H1 (cell line): ENCODE measurements at regions not wholly inside any gene's neighbourhood (a gene's known extent, or its start where the extent isn't known, plus 50 kb on each side); places are given as distances from the start of the nearest gene placed in this dataset.

Experiments
- CTCF ChIA-PET: fragments of 300-600 bp; sonication (Branson Sonifier 250); formaldehyde crosslinking; loops from one replicate; lab custom pipeline; 2021; ENCODE audit not compliant: partially characterized antibody; lab: Charles Lee
- POLR2A ChIA-PET: fragments of 300-600 bp; sonication (Branson Sonifier 250); formaldehyde crosslinking; loops from one replicate; lab custom pipeline; 2021; ENCODE audit warnings: inconsistent platforms; ENCODE audit not compliant: partially characterized antibody; lab: Charles Lee
- DNase-seq, 2 experiments: peaks; one replicate each; pipeline versions ENCODE4 v3.0.0 to v3.0.0-alpha.2; 2010 to 2022; ENCODE audit warnings: low spot score in 2 of 2, low read depth in 1 of 2, mixed read lengths in 1 of 2
- FAIRE-seq: peaks from 2 replicates; lab custom pipeline; 2011; peaks lifted over from hg19 to GRCh38; lab: Jason Lieb, UNC
- H2AFZ ChIP-seq: 2 replicates; pipeline ENCODE4 v1.8.1; 2012; ENCODE audit warnings: low read length, inconsistent platforms
- H2AK5ac ChIP-seq: 2 replicates; pipeline ENCODE4 v1.6.1; 2013; ENCODE audit warnings: low read depth, low read length
- H2BK120ac ChIP-seq: replicated peaks from 2 replicates; pipeline ENCODE3; 2013; ENCODE audit warnings: low read depth, low read length, inconsistent platforms
- H2BK12ac ChIP-seq: 2 replicates; pipeline ENCODE4 v1.6.1; 2013; ENCODE audit warnings: low read depth, low read length
- H2BK15ac ChIP-seq: 2 replicates; pipeline ENCODE4 v1.6.1; 2013; ENCODE audit warnings: low read length
- H2BK20ac ChIP-seq: 2 replicates; pipeline ENCODE4 v1.6.1; 2013; ENCODE audit warnings: low read length
- H2BK5ac ChIP-seq: 2 replicates; pipeline ENCODE4 v1.6.1; 2013; ENCODE audit warnings: low read depth, low read length
- H3K14ac ChIP-seq: 2 replicates; pipeline ENCODE4 v1.6.1; 2013; ENCODE audit warnings: inconsistent platforms; ENCODE audit not compliant: insufficient read length
- H3K18ac ChIP-seq: 2 replicates; pipeline ENCODE4 v1.6.1; 2013; ENCODE audit warnings: low read length; ENCODE audit errors: extremely low read depth
- H3K23ac ChIP-seq: 2 replicates; pipeline ENCODE4 v1.6.1; 2013; ENCODE audit warnings: inconsistent platforms; ENCODE audit not compliant: insufficient read length
- H3K23me2 ChIP-seq: 2 replicates; pipeline ENCODE4 v1.6.1; 2013; ENCODE audit warnings: low read depth, low read length
- H3K27ac ChIP-seq: 2 replicates; pipeline ENCODE4 v1.6.1; 2011; ENCODE audit warnings: low read depth, low read length, inconsistent platforms
- H3K27me3 ChIP-seq, 4 experiments: replicated peaks in 1 of 4; 1 replicate in 1 of 4; 2 replicates in 3 of 4; pipeline versions ENCODE4 v1.6.1 to v1.8.1; 2011 to 2013; ENCODE audit warnings: low read length in 3 of 4, mild to moderate bottlenecking in 3 of 4, inconsistent platforms in 2 of 4, mixed read lengths in 2 of 4, moderate library complexity in 1 of 4; ENCODE audit not compliant: control insufficient read depth in 3 of 4, insufficient read depth in 3 of 4; ENCODE audit errors: extremely low read depth in 1 of 4
- H3K36me3 ChIP-seq, 4 experiments: 2 replicates each; pipeline versions ENCODE4 v1.6.1 to v1.8.1; 2011 to 2013; ENCODE audit warnings: mild to moderate bottlenecking in 4 of 4, low read length in 3 of 4, moderate library complexity in 2 of 4, control low read depth in 1 of 4, inconsistent platforms in 1 of 4; ENCODE audit not compliant: insufficient read depth in 4 of 4, control insufficient read depth in 2 of 4
- H3K4ac ChIP-seq: replicated peaks from 2 replicates; pipeline ENCODE3; 2013; ENCODE audit warnings: low read length, low read depth, mixed read lengths, inconsistent platforms; ENCODE audit not compliant: insufficient read length
- H3K4me1 ChIP-seq, 4 experiments: replicated peaks in 1 of 4; 1 replicate in 1 of 4; 2 replicates in 3 of 4; pipeline versions ENCODE4 v1.6.1 to v1.8.1; 2011 to 2013; ENCODE audit warnings: low read length in 3 of 4, inconsistent platforms in 2 of 4, mixed read lengths in 1 of 4; ENCODE audit not compliant: insufficient read depth in 4 of 4, control insufficient read depth in 3 of 4
- H3K4me2 ChIP-seq, 2 experiments: 2 replicates each; pipeline versions ENCODE4 v1.6.1 to v1.8.1; 2011 to 2013; ENCODE audit warnings: low read depth in 2 of 2, low read length in 2 of 2, control low read depth in 1 of 2, inconsistent platforms in 1 of 2, mild to moderate bottlenecking in 1 of 2; ENCODE audit not compliant: insufficient read depth in 1 of 2
- H3K4me3 ChIP-seq, 4 experiments: fragments of 200-600, 300-600 bp in 1 of 4; sonication (generic), shearing (Covaris generic), sonication (Bioruptor Twin) in 1 of 4; 2 replicates each; pipeline versions ENCODE4 v1.5.1 to v1.8.1; 2011 to 2016; ENCODE audit warnings: low read length in 4 of 4, low read depth in 3 of 4, control low read depth in 2 of 4, inconsistent platforms in 2 of 4, mild to moderate bottlenecking in 2 of 4, mixed read lengths in 1 of 4, moderate library complexity in 1 of 4; ENCODE audit not compliant: insufficient read depth in 2 of 4; ENCODE audit errors: extremely low read depth in 1 of 4
- H3K56ac ChIP-seq: replicated peaks from 2 replicates; pipeline ENCODE3; 2013; ENCODE audit warnings: low read depth, mild to moderate bottlenecking, mixed read lengths, low read length, inconsistent platforms; ENCODE audit not compliant: insufficient read length
- H3K79me1 ChIP-seq: 2 replicates; pipeline ENCODE4 v1.6.1; 2013; ENCODE audit warnings: low read depth, low read length, control low read depth
- H3K79me2 ChIP-seq, 2 experiments: 2 replicates each; pipeline versions ENCODE4 v1.6.1 to v1.8.1; 2012 to 2013; ENCODE audit warnings: low read length in 2 of 2, mild to moderate bottlenecking in 2 of 2, inconsistent platforms in 1 of 2; ENCODE audit not compliant: insufficient read depth in 2 of 2, control insufficient read depth in 1 of 2
- H3K9ac ChIP-seq, 4 experiments: replicated peaks in 1 of 4; 1 replicate in 1 of 4; 2 replicates in 3 of 4; pipeline versions ENCODE4 v1.6.1 to v1.8.1; 2011 to 2013; ENCODE audit warnings: low read depth in 3 of 4, low read length in 3 of 4, control low read depth in 2 of 4, mild to moderate bottlenecking in 2 of 4, moderate library complexity in 2 of 4, inconsistent platforms in 1 of 4; ENCODE audit errors: extremely low read depth in 1 of 4
- H3K9me3 ChIP-seq, 2 experiments: 2 replicates each; pipeline versions ENCODE4 v1.6.1 to v1.8.1; 2012 to 2013; ENCODE audit warnings: mild to moderate bottlenecking in 2 of 2, moderate library complexity in 2 of 2, control low read depth in 1 of 2, inconsistent platforms in 1 of 2, low read depth in 1 of 2, low read length in 1 of 2, mixed read lengths in 1 of 2; ENCODE audit not compliant: insufficient read depth in 2 of 2
- H4K20me1 ChIP-seq, 2 experiments: replicated peaks in 1 of 2; 2 replicates each; pipeline versions ENCODE3 to v1.8.1; 2011 to 2013; ENCODE audit warnings: inconsistent platforms in 2 of 2, low read length in 2 of 2, mild to moderate bottlenecking in 1 of 2; ENCODE audit not compliant: insufficient read depth in 2 of 2, control insufficient read depth in 1 of 2
- H4K5ac ChIP-seq: 2 replicates; pipeline ENCODE4 v1.6.1; 2013; ENCODE audit warnings: low read length, low read depth, mixed read lengths, inconsistent platforms; ENCODE audit not compliant: insufficient read length
- H4K8ac ChIP-seq: 2 replicates; pipeline ENCODE4 v1.8.0; 2013; ENCODE audit warnings: mild to moderate bottlenecking, moderate library complexity, low read length, inconsistent platforms; ENCODE audit not compliant: insufficient read depth; ENCODE audit errors: extremely low read depth
- H4K91ac ChIP-seq: replicated peaks from 2 replicates; pipeline ENCODE3; 2013; ENCODE audit warnings: low read length, mixed read lengths, inconsistent platforms; ENCODE audit not compliant: insufficient read length
- ASH2L ChIP-seq: fragments of 200-600, 300-600 bp; sonication (generic); IDR thresholded peaks from one replicate; pipeline ENCODE4 v1.7.1; 2017; ENCODE audit warnings: low read length
- CREB1 ChIP-seq: IDR thresholded peaks from 2 replicates; pipeline ENCODE4 v1.6.1; 2012; ENCODE audit warnings: inconsistent platforms
- EZH2 ChIP-seq: fragments of 200-600 bp; sonication (generic); IDR thresholded peaks from 2 replicates; pipeline ENCODE4 v1.7.1; 2012; ENCODE audit warnings: low read depth, mild to moderate bottlenecking, moderate library complexity, low read length, inconsistent platforms; ENCODE audit not compliant: severe bottlenecking
- RBBP5 ChIP-seq: IDR thresholded peaks from 2 replicates; pipeline ENCODE4 v1.7.1; 2012; ENCODE audit warnings: low read depth, mild to moderate bottlenecking, inconsistent platforms, low read length, moderate library complexity, borderline replicate concordance
- SIX5 ChIP-seq: IDR thresholded peaks from 2 replicates; pipeline ENCODE4 v1.6.1; 2011; ENCODE audit warnings: mild to moderate bottlenecking, low read depth, low read length
- SP2 ChIP-seq: IDR thresholded peaks from 2 replicates; pipeline ENCODE4 v1.6.1; 2012; ENCODE audit warnings: mild to moderate bottlenecking, low read length, inconsistent platforms
- USF2 ChIP-seq: IDR thresholded peaks from 2 replicates; pipeline ENCODE4 v1.6.1; 2011; ENCODE audit warnings: low read length, improper control_type of control experiment
- WGBS, 2 experiments: shearing (Covaris generic) in 1 of 2; methylation state at CpG; one replicate each; pipeline versions ENCODE4 v1.1.6 to v1.1.7; 2013 to 2015; ENCODE audit warnings: low lambda C conversion rate in 2 of 2, mixed read lengths in 2 of 2, inconsistent platforms in 1 of 2, low coverage in 1 of 2, missing lambda C conversion rate in 1 of 2; ENCODE audit not compliant: insufficient replicate concordance in 2 of 2, insufficient coverage in 1 of 2, insufficient read length in 1 of 2; ENCODE audit errors: extremely low coverage in 1 of 2, missing lambda C conversion rate in 1 of 2; 5-methylcytosine and 5-hydroxymethylcytosine counted together

GRCh38 chrX:14164828-14165227 is 135.1 kb upstream of the GEMIN8 start:
- Histone ChIP-seq H2BK15ac (no peak overlapping the region), H3K79me1 (no peaks in the 10 kb centered on the region), H3K27me3 (no peaks in the 10 kb centered on the region), H3K9me3 (no peaks in the 10 kb centered on the region), H3K27ac (no peak overlapping the region), H2BK120ac (no peak overlapping the region), H3K4me1 (no peaks in the 10 kb centered on the region), H3K4me3 (no peak overlapping the region), H3K79me2 (no peaks in the 10 kb centered on the region), H3K14ac (no peak overlapping the region), H4K8ac (no peak overlapping the region), H4K91ac (no peak overlapping the region), H4K5ac (no peak overlapping the region), H2BK12ac (no peak overlapping the region), H4K20me1 (no peaks in the 10 kb centered on the region), H2AK5ac (no peak overlapping the region), H3K23me2 (no peaks in the 10 kb centered on the region), H3K23ac (no peak overlapping the region), H2AFZ (no peak overlapping the region), H3K56ac (no peak overlapping the region), H2BK5ac (no peak overlapping the region), H3K18ac (no peak overlapping the region), H2BK20ac (no peak overlapping the region), H3K9ac (no peak overlapping the region), H3K36me3 (no peaks in the 10 kb centered on the region), H3K4ac (no peak overlapping the region), H3K4me2 (no peak overlapping the region)
- WGBS, 2 experiments: 86% methylated on average over 1 of the region's 1 CpG; no CpG with 5 or more reads in 1 of the 2 experiments
- no peak for FAIRE-seq
- no peak for DNase-seq
- POLR2A ChIA-PET: no interaction called here
- CTCF ChIA-PET: interaction anchor here (0.6 kb wide), 1 partner anchor 1616 kb away, joined by 3 read pairs; no protein-coding TSS in a partner anchor
- no peak for TF ChIP-seq EZH2
- TF ChIP-seq ASH2L: no peak
- no peak for TF ChIP-seq RBBP5
- no peak for TF ChIP-seq CREB1
- TF ChIP-seq SP2: no peak
- TF ChIP-seq SIX5: no peak
- TF ChIP-seq USF2: no peak
- TF ChIP-seq, all 59 proteins: peak for 0
